ENCODE measurements at regions not wholly inside any gene's neighbourhood (a gene's known extent, or its start where the extent isn't known, plus 50 kb on each side); places are given as distances from the start of the nearest gene placed in this dataset.

GRCh38 chr4:13089659-13089998 is 394.5 kb downstream of the RAB28 start:
- no peak for DNase-seq (ENCODE audit: low read depth)
- no peak for TF ChIP-seq CTCF (conservative IDR thresholded peaks at IDR 0.05; ENCODE audit: low read depth, low read length)

GRCh38 chr4:13088726-13089658 is 395.1 kb downstream of the RAB28 start:
- no peak overlapping the region for H3K4me3 ChIP-seq (ENCODE audit: low read depth, low read length)
- peak; percentile 4 for DNase-seq (ENCODE audit: low read depth)
- no peak for TF ChIP-seq CTCF (conservative IDR thresholded peaks at IDR 0.05; ENCODE audit: low read depth, low read length)

More at GRCh38 chr4:13089659-13089998, 394.5 kb downstream of the RAB28 start:
- no peak overlapping the region for H3K4me3 ChIP-seq (ENCODE audit: low read depth, low read length)

- H3K4me3 ChIP-seq (ENCODE audit: low read depth, low read length), result no peak overlapping the region
- no peak for TF ChIP-seq CTCF (conservative IDR thresholded peaks at IDR 0.05; ENCODE audit: low read depth, low read length)
- no peak for DNase-seq (ENCODE audit: low read depth)
These were observed 397.1 kb downstream of the RAB28 start for GRCh38 chr4:13087041-13087440.

DNA sequence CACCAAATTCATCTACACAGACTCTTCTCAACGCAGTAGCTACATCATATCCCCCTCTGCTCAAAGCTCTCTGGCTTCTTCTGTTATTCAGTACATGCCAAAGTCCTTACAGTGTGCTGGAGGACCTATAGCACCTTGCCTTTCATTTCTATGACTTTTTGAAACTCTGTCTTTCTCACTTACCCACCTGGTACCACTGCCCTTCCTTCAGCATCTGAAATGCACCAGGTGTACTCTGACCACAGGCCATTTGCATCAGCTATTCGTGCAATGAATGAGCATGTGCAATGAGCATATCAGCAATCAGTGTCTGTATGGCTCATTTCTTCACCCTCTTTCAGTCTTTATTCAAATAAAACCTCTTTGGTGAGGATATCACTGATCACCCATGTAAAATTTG is 399.9 kb downstream of the RAB28 start:
- TF ChIP-seq CTCF (conservative IDR thresholded peaks at IDR 0.05; ENCODE audit: low read depth, low read length), result no peak
- no peak overlapping the region for H3K4me3 ChIP-seq (ENCODE audit: low read depth, low read length)

DNA sequence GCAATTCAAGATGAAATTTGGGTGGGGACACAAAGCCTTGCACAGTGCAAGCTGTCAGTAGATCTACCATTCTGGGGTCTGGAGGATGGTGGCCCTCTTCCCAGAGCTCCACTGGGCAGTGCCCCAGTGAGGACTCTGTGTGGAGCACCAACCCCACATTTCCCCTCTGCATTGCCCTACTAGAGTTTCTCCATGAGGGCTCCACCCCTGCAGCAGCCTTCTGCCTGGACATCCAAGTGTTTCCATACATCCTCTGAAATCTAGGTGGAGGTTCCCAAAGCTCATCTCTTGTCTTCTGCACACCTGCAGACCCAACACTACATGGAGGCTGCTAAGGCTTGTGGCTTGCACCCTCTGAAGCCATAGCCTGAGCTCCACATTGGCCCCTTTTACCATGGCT is 402.3 kb downstream of the RAB28 start:
- TF ChIP-seq CTCF (conservative IDR thresholded peaks at IDR 0.05; ENCODE audit: low read depth, low read length), result no peak
- no peak for DNase-seq (ENCODE audit: low read depth)
- no peak overlapping the region for H3K4me3 ChIP-seq (ENCODE audit: low read depth, low read length)

More for the DNA sequence above, 399.9 kb downstream of the RAB28 start:
- no peak for DNase-seq (ENCODE audit: low read depth)

DNA sequence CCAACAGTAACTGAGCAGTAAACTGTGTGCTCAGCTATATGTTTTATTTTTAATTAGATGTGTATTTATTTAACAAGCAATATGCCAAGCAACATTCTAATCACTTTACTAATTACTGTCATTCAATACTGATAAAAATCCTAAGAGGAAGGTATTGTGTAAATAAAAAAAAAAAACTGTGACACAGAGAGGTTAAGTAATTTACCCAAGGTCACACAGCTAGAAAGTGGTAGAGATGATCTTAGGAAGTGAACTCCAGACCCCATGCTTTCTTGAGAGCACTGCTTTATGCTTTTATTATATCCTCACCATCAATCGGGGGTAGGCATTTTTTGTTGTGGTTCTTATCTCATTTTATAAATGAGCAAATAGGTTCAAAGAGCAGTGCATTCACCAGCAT is 417.1 kb downstream of the RAB28 start:
- H3K4me3 ChIP-seq (ENCODE audit: low read depth, low read length), result no peak overlapping the region
- no peak for DNase-seq (ENCODE audit: low read depth)
- TF ChIP-seq CTCF (conservative IDR thresholded peaks at IDR 0.05; ENCODE audit: low read depth, low read length), result no peak

GRCh38 chr4:13059019-13059418 is 425.1 kb downstream of the RAB28 start:
- TF ChIP-seq CTCF (conservative IDR thresholded peaks at IDR 0.05; ENCODE audit: low read depth, low read length), result no peak
- no peak for DNase-seq (ENCODE audit: low read depth)
- no peak overlapping the region for H3K4me3 ChIP-seq (ENCODE audit: low read depth, low read length)
